GM04503 (cell line): ENCODE measurements at regions not wholly inside any gene's neighbourhood (a gene's known extent, or its start where the extent isn't known, plus 50 kb on each side); places are given as distances from the start of the nearest gene placed in this dataset.
"Not testable (repeated sequence)": the region's sequence is repeated elsewhere in the genome, so short reads cannot be mapped to it uniquely, and the experiment has no call there.

Experiments
- DNase-seq: peaks from one replicate; pipeline ENCODE4 v3.0.0-alpha.2; 2012; ENCODE audit warnings: low read depth

- not testable (repeated sequence) for DNase-seq
Measured at GRCh38 chr11:115605397-115605796, 101.2 kb upstream of the CADM1 start.

DNA sequence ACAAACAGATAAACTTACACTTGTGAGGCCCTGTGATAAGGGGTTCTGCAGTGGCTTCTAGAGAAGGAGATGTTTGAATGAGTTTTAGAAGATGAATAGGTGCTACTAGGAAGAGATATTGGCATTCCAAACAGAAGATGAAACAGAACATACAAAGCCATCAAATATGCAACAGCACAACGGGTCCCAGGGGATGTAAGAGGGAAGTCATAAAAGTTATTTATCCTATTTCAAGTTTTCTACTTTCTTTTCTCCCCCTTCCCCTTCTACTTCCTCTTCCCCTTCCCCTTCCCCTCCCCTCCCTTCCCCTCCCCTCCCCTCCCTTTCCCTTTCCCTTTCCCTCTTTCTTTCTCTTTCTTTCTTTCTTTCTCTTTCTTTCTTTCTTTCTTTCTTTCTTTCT, 94.9 kb upstream of the CADM1 start:
- no peak for DNase-seq

DNA sequence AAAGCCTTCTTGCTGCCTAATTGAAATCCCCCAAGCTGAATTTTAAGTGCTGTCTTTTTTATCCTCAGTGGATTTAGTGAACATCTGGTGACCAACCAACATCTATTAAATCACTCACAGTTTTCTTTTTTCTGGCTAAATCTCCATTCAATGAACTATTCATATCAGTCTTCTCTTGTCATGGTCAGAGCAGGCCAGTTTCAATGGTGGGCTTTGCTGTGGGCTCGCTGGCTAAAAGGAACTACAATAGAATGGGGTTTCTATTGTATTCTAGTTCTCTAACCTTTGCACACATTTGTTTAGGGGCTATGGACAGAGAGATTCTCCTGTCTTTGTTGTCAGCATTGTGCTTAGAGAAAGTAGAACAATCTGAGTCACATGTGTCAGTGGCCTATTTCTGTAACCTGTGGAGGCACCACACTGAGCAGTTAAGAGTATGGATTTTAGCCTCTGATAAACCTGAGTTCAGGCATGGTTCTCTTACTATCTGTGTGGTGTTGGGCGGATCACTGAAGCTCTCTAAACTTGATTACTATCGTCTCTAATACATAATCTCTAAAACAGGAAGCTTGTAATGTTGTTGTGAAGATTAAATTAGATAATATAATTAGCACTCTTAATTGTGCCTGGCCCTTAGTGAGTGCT, 94.2 kb upstream of the CADM1 start:
- no peak for DNase-seq

- no peak for DNase-seq
Measured at GRCh38 chr11:115591380-115591779, 87.2 kb upstream of the CADM1 start.

- no peak for DNase-seq
Measured at GRCh38 chr11:115590254-115590653, 86.0 kb upstream of the CADM1 start.

GRCh38 chr11:115587718-115588342, 83.6 kb upstream of the CADM1 start:
- no peak for DNase-seq

- DNase-seq: no peak
Measured at GRCh38 chr11:115585361-115586024, 81.3 kb upstream of the CADM1 start.

DNA sequence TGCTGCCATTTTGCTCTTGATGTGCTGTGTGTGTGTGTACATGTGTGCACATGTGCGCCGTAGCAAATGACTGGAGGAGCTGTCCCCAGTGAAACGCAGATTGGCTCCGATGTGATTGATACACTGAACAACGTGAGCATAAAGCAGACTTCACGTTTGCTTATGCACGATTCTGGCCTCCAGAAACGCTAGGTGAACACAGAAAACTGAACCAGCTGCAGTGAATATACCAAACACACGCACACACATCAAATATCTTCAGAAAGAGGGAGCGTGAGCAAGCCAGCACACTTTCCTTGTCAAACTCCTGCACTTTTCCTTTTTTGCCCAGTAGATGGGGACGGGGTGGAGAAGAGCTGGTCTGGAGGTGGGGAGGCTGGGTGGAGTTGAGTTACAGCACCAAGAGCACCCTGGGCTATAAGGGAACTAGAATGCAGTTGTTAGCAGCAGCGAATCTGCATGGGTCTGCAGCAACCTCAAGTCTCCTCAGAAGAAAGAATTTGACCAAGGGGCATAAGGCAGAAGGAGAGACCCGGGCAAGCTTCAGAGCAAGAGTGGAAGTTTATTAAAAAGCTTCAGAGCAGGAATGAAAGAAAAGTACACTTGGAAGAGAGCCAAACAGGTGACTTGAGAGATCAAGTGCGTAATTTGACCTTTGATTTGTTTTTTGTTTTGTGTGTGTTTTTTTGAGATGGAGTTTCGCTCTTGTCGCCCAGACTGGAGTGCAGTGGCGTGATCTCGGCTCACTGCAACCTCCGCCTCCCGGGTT, 77.8 kb upstream of the CADM1 start:
- DNase-seq: no peak

DNA sequence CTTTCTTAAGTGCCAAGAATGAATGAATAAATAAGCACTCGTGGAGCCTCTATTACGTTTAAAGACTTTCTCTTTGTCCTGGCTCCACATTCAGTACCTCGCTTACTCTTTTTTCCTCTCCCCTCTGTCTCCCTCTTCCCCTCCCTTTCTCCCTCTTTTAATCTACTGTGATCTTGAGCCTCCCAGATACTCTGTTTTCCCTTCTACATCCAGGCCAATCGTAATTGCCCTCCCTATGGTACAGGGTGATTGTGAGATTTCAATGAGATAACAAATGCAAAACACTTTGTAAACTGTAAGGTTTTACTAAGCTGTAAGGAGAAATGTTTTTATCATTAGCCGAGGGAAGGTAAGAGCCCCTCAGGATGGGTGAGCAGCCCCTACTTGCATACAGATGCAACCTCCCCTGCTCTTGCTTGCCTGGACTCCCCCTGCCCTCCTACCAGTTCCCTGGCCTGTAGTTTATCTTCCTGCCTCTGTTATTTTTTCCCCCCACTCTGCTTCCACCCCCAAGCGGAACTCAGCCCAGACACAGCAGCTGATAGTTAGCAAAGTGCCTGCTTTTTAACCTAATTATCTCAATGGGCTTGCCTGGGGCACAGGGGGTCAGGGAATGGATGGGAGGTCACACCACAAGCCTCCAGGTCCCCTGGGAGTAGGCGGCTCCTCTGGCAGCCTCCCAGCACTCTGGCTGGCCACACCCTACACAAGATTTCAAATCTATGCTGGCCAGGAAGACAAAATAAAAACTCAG, 76.9 kb upstream of the CADM1 start:
- no peak for DNase-seq

DNA sequence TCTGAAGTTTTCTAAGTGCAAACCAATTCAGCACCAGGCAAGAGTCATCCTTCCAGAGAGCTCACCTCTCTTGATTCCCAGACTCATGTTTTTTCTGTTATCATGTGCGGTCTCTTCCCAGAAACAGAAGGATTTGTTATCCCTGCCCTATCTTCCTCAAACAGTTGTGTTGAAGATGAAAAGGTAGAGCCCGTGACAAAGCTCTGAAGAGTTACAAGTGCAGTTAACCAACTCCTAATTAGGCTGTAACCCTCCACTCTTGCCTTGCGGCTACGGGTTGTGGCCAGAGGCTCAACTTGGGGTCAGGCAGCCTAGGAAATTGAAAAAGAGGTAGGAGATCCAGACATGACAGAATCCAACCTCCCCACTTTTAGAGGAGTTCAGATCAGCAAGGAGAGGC, 76.2 kb upstream of the CADM1 start:
- DNase-seq: no peak

DNA sequence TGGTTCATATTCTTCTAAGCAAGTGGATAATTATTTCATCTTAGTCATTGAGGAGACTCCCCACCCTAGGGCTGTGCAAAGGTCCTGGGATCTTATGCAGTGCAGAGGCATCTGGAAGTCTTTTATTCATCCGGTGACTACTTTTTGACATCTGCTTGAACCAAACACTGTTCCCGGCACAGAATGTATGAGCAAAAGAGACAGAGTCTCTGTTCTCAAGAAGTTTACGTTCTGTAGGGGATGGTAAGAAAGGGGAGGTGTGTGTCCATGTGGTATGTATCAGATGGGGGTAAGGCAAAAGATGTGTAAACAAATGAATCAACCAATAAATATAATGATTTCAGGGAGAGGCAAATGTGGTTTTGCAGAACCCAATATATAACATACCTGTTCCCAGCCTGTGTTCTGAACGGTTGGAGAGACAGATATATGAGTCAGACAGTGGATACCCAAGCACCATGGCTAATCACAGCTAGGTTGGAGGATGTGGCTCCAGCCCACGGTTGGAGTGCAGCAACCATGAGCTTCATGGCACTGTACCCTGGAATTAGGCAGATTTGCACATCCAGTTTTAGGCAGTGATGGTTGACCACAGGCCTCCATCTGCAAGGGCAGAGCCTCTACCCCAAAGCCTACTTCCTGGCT, 75.1 kb upstream of the CADM1 start:
- DNase-seq: no peak

DNA sequence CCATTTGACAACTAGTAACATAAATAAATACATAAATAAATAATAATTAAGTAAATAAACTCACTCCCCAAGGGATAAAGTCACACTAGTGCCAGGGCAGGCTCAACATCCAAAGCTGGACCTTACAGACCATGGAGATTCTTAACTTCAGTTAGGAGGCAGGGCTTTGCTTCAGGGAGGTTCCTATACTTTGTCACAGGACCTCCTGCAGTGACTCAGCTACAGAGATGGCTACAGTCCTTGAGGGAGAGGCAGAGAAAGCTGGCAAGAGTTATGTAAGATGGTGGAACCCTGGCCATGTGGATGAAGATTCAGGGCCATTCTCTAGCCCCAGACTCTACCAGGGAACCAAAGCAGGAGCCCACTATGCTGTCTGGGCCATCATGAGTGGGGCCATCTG, 74.1 kb upstream of the CADM1 start:
- DNase-seq: no peak

DNA sequence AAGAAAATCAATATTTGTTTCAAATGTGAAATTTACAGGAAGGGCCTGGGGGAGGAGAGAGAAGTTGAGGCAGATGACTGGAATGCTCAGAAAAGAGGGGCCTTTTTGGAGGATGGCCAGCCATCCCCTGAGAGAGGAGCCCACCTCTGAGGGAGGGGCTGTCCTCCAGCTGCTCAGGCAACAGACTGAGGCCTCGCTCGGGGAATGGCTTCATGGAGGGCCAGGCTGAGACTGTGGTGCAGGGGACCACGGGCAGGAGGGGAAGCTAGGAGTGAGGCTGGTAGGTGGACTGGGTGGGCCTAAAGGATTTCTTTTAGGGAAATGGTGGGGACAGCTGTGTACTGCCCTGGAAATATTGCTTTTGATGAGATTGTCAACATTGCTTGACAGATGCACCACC, 73.5 kb upstream of the CADM1 start:
- no peak for DNase-seq

- no peak for DNase-seq
Measured at GRCh38 chr11:115576606-115577380, 72.6 kb upstream of the CADM1 start.

DNA sequence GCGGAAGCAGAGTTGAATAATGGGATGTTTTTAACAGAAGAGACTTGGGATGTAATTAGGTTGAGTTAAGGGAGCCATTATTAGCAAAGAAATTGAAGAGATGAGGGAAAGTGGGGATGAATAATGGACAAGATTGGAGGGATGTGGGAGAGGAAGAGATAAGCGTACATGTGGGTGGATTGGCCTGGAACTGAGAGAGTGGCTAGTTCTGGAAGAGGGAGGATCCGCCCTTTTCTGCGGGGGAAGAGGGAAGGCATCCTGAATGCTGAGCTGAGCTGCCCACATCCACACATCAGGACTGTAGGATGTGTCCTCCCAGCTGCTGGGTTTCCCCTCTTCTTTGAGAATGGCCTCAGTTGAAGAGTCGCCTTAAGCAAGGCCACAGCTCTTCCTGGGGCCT, 68.3 kb upstream of the CADM1 start:
- no peak for DNase-seq

DNA sequence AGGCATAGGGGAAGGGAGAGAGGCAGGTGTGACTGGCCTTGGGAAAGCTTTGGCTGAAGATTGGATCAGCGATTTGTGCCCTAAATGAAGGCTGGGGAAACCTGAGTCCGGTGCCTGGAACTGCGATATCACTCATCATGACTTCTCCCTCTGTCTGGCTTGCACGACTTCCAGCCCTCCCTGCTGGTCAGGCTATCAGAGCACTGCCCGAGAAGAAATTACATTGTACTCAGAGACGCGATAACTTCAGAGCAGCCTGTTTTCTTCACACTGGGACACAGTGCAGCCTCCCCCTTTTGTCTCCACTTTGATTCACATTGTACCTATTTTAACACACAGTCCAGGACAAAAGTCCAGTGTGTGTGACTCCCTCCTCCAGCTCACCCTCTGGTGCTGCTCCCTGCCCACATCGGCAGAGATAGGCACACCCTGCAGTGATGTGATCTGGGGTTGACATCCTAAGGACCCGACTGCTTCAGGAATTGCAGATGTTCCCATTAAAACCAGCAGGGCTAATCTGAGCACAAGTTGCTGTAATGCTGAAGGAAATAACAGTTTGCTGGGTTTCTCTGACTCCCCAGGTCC, 62.1 kb upstream of the CADM1 start:
- no peak for DNase-seq

GRCh38 chr11:115564851-115565250, 60.6 kb upstream of the CADM1 start:
- DNase-seq: no peak

DNA sequence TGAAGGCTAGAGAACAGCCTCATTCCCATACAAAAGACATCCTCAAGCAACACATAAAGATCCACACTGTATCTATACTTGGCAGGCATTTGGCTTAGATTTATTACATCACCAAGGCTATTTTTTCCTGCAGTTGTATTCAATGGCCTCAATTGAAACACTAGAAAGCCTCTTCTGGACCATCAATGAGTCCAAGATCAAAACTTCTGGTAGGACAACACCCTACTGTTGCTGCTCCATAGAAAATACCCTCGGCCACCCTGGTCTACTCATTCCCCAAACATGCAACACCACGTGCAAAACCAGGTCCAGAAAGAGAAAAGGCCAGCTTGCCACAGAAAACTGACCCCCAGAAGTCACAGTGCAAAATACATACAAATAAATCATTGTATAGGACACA, 56.9 kb upstream of the CADM1 start:
- DNase-seq: no peak

- DNase-seq: no peak
Measured at GRCh38 chr11:115558635-115559034, 54.4 kb upstream of the CADM1 start.

- DNase-seq: no peak
Measured at GRCh38 chr11:115557681-115558080, 53.5 kb upstream of the CADM1 start.
